ENCODE measurements at regions not wholly inside any gene's neighbourhood (a gene's known extent, or its start where the extent isn't known, plus 50 kb on each side); places are given as distances from the start of the nearest gene placed in this dataset.

DNA sequence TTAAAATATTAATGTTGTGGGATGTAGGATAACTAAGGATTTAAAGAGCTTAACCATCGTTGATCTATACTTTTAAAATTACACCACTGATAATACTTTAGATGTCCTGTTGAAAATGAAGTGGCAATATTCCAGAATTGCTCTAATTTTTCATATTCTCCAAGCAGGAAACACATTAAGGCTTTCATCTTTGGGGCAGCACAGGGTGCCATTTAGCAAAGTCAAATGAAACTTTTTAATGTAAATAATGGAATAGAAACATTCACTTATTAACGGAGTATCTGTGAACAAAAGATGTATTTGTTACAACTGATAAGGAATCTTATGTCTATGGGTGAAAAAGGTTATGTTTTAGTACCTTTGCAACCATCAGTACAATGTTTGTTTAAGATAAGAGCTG, 50.0 kb upstream of the MIR17HG start:
- TF ChIP-seq ZNF274 (IDR thresholded peaks at IDR 0.05; ENCODE audit: low read depth, low read length) (no peak), YY1 (IDR thresholded peaks at IDR 0.05; ENCODE audit: insufficient read depth, insufficient read length) (no peak), SUZ12 (IDR thresholded peaks at IDR 0.05; ENCODE audit: extremely low read depth, insufficient read depth, insufficient read length) (no peak)
